ENCODE measurements at regions not wholly inside any gene's neighbourhood (a gene's known extent, or its start where the extent isn't known, plus 50 kb on each side); places are given as distances from the start of the nearest gene placed in this dataset.

DNA sequence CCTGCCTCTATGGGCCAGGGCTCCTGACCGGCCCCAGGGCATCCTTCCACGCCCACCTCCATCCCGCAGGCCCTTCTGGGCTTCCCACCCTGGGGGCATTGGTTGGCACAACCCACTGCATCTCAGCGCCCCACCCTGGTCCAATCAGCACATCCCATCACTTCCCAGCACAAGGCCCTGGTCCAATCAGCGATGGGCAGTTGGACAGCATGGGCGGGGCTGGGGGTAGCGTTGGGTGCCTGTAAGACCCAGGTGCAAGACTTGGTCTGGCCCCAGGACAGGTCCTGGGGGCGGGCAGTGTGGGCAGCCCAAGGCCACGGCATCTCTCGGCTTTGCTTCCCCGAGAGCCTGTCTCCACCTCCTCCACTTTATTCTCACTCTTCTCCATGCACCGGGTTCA is 298.5 kb downstream of the BMP7 start:
- Histone ChIP-seq H3K9me3 (ENCODE audit: control insufficient read depth, low read depth, low read length) (no peaks in the 10 kb centered on the region), H3K79me2 (ENCODE audit: insufficient read depth, low read length) (no peaks in the 10 kb centered on the region), H4K8ac (replicated peaks; ENCODE audit: insufficient read length, low read depth, low read length) (no peak overlapping the region), H3K4me1 (ENCODE audit: insufficient read depth, low read length) (peaks cover 6% of the 10 kb centered on the region; the same call in 1 of the 2 replicates), H3K79me1 (ENCODE audit: insufficient read depth, low read depth, low read length, poor library complexity, severe bottlenecking) (no peaks in the 10 kb centered on the region), H3K14ac (ENCODE audit: insufficient read depth, low read length) (no peak overlapping the region), H4K5ac (ENCODE audit: insufficient read length, low read depth, low read length) (no peak overlapping the region), H2BK5ac (ENCODE audit: insufficient read length, low read length) (no peak overlapping the region), H3K4ac (ENCODE audit: low read depth, low read length) (no peak overlapping the region), H3K9ac (ENCODE audit: extremely low read depth, insufficient read length, low read length) (no peak overlapping the region), H2BK20ac (ENCODE audit: low read depth, low read length, poor library complexity, severe bottlenecking) (no peak overlapping the region), H3K23ac (ENCODE audit: insufficient read length, low read depth, low read length) (no peak overlapping the region), H3K23me2 (ENCODE audit: insufficient read length, low read depth, low read length, poor library complexity, severe bottlenecking) (no peaks in the 10 kb centered on the region), H3K18ac (ENCODE audit: insufficient read length, low read depth, low read length) (no peak overlapping the region), H4K91ac (ENCODE audit: insufficient read length, low read depth, low read length) (no peak overlapping the region), H2AK5ac (ENCODE audit: insufficient read length, low read length) (no peak overlapping the region), H2BK12ac (ENCODE audit: insufficient read length, low read depth, low read length) (no peak overlapping the region), H3T11ph (ENCODE audit: low read length) (no peak overlapping the region), H3K27ac (ENCODE audit: insufficient read length, low read depth, low read length) (no peak overlapping the region), H2AFZ (ENCODE audit: low read length) (no peak overlapping the region), H2BK120ac (ENCODE audit: low read depth, low read length, poor library complexity, severe bottlenecking) (no peak overlapping the region), H3K56ac (ENCODE audit: insufficient read length, low read depth, low read length) (no peak overlapping the region), H4K20me1 (ENCODE audit: control insufficient read depth, insufficient read depth, insufficient read length) (no peaks in the 10 kb centered on the region), H3K27me3 (ENCODE audit: insufficient read depth, low read length) (no peaks in the 10 kb centered on the region), H3K4me2 (ENCODE audit: insufficient read depth, insufficient read length, low read length) (no peak overlapping the region), H2BK15ac (ENCODE audit: low read depth, low read length) (no peak overlapping the region)
- Mint-ChIP-seq H3K4me3 (no peak overlapping the region), H3K4me1 (peaks cover 25 to 33% of the 10 kb centered on the region in 2 experiments), H3K27me3 (ENCODE audit: low read depth) (peaks cover 27% of the 10 kb centered on the region), H3K36me3 (ENCODE audit: insufficient read depth in 1 of 3, low read depth in 3 of 3) (peaks cover 0 to 5% (median 2%) of the 10 kb centered on the region in 3 experiments; a peak in 3 of 7 replicates), H3K27ac (0 out of 7 replicates have a peak overlapping the region, but pooled peaks of 1 of the 3 experiments have one; percentile 14), H3K9me3 (peaks cover 0 to 6% of the 10 kb centered on the region in 2 experiments; a peak in 2 of 5 replicates)
- WGBS (ENCODE audit: extremely low coverage, insufficient read length, low lambda C conversion rate): no CpG with 5 or more reads among the region's 12 CpGs
- DNase-seq: peak; percentile 61
- TF ChIP-seq, protein P1, sequence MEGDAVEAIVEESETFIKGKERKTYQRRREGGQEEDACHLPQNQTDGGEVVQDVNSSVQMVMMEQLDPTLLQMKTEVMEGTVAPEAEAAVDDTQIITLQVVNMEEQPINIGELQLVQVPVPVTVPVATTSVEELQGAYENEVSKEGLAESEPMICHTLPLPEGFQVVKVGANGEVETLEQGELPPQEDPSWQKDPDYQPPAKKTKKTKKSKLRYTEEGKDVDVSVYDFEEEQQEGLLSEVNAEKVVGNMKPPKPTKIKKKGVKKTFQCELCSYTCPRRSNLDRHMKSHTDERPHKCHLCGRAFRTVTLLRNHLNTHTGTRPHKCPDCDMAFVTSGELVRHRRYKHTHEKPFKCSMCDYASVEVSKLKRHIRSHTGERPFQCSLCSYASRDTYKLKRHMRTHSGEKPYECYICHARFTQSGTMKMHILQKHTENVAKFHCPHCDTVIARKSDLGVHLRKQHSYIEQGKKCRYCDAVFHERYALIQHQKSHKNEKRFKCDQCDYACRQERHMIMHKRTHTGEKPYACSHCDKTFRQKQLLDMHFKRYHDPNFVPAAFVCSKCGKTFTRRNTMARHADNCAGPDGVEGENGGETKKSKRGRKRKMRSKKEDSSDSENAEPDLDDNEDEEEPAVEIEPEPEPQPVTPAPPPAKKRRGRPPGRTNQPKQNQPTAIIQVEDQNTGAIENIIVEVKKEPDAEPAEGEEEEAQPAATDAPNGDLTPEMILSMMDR (conservative IDR thresholded peaks at IDR 0.05): no peak
